ENCODE measurements at regions not wholly inside any gene's neighbourhood (a gene's known extent, or its start where the extent isn't known, plus 50 kb on each side); places are given as distances from the start of the nearest gene placed in this dataset.

GRCh38 chr6:95784019-95784418 lies 206.7 kb downstream of the MANEA start:
- no peak for DNase-seq

DNA sequence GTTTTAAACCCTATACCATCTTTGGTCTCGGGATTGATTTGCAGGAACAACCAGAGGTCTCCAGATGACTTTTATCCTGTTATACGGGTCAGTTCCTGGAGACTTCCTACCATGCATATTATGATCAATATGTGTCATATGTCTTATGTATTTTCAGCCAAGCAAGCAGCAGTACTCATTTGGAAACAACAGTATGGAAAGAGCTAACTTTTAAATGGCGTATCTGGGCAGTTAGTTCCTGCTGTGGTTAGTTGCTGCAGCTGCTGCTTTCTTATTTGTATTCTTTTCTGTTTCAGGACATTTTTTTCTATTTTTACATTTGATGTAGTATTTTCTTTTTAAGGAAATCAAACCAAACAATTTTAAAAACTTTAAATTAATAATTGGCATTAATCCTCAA lies 207.5 kb downstream of the MANEA start:
- DNase-seq, result no peak

DNA sequence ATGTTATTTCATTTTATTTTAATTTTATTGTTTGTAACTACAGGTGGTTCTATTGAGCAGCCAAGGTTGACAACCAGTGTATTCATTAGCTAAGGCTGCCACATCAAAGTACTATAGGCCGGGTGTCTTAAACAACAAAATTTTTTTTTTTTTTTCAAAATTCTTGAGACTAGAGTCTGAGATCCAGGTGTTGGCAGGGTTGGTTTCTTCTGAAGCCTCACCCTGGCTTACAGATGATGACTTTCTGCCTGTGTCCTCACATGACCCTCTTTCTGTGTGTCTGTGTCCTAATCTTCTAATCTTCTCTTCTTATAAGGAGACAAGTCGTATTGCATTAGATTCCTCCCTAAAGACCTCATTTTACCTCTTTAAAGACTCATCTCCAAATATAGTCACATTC lies 208.4 kb downstream of the MANEA start:
- DNase-seq, result no peak

GRCh38 chr6:95786802-95787201 lies 209.5 kb downstream of the MANEA start:
- no peak for DNase-seq

GRCh38 chr6:95790787-95791186 lies 213.5 kb downstream of the MANEA start:
- DNase-seq, result no peak

DNA sequence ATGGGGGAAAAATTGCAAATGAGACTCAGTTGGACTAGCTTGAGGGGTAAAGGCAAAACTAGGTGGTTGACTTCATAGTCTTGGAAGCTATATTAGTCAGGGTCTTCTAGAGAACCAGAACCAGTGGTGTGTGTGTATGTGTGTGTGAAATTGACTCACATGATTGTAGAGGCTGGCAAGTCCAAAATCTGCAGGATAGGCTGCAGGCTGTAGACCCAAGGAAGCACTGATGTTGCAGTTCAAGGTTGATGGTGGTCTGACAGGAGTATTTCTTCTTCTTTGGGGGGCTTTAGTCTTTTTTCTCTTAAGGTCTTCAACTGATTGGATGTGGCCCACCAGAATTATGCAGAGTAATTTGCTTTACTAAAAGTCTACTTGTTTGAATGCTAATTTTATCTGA lies 217.4 kb downstream of the MANEA start:
- DNase-seq, result no peak

- DNase-seq, result no peak
Measured at GRCh38 chr6:95795927-95796326, 218.6 kb downstream of the MANEA start.

- no peak for DNase-seq
Measured at GRCh38 chr6:95797054-95797453, 218.7 kb upstream of the FUT9 start.

DNA sequence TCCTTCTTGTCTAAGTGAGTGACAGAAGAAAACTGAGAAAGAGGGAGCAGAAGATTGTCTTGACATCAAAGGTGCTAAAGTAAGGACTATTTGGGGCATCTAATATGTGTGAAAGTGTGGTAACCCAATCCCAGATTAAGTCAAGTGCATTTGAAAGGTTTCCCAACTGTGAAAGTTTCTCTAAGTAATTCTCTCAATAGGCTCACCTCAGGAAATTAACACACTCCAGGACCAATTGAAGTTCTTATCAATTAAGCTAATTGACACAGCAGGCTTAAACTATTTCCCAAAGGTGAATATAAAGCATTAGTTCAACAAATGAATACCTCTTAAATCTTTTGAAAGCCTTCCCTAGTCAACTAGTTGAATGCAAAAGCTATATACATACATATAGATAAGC lies 212.8 kb upstream of the FUT9 start:
- no peak for DNase-seq

GRCh38 chr6:95803889-95804288 lies 211.9 kb upstream of the FUT9 start:
- DNase-seq, result no peak

GRCh38 chr6:95804847-95805541 lies 210.8 kb upstream of the FUT9 start:
- DNase-seq, result no peak

GRCh38 chr6:95805699-95806098 lies 210.1 kb upstream of the FUT9 start:
- DNase-seq, result no peak

DNA sequence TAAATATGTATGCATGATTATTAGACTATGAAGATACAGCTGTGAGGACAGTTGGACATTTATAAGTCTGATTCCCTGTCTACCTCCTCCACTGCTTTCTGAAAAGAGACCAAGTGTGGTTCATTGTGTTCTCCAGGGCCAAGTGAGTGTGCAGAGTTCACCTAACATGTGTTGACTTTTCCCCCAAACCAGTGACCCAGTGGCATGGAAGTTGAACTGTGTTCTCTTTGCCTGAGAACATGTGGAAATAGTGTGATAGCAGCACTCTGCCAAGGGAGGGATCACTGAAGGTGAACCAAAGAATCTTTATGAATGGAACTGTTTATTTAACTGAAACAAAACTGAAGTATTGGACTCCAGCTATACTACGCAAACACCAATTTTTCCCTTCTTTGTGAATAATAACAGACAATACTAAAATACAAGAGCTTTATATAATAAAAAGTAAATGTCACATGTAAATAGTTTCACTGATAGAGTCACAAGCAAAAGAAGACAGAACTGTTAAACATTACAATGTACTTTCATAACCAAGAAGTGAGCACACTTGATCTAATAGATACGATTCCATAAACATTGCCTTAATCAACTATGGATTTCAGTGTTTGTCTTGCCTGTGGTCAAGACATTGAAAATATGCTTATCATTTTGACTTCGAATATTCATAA lies 200.3 kb upstream of the FUT9 start:
- no peak for DNase-seq

DNA sequence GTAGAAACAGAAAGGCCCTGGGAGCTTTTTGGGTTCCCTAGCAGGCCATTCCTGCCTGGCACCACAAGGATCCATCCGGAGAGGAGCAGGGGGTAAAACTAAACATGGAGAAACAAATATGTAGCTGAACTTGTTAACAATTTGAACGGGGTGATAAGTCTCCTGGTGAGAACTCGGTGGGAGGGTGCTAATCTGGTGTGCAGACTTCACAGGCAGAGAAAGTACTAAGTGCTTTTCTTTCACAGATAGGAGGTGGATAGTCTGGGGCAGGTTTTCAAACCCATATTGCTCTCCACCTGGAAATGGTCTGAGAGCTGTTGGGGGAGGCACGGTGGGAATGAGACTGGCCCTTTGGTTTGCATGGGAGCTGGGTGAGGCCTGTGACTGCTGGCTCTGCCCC lies 196.3 kb upstream of the FUT9 start:
- no peak for DNase-seq

GRCh38 chr6:95819939-95820338 lies 195.8 kb upstream of the FUT9 start:
- DNase-seq, result no peak

DNA sequence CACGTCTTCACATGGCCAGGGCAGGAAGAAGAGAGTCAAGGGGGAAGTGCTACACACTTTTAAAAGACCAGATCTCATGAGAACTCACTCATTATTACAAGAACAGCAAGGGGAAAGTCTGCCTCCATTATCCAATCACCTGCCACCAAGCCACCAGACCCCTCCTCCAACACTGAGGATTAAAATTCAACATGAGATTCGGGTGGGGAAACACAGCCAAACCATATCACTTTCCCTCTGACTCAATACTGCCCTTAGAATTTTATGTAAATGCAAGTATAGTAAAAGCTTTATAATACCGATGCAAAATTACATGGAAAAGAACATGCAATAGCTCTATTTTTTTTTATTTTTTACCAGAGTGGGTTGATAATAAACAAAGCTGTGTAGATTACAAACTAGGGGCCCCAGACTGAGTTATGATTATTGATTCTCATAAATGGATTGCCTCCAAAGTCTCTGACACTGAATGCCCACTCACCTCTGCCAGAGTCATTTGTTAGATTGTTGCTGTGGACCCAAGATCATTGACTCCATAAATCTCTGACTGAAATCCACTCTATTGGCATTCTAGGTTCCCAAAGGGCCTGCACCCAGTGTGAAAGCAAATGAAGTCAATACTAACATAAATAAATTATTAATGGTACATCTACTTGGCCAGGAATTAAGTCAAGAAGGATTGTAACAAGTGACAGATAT lies 184.8 kb upstream of the FUT9 start:
- no peak for DNase-seq

DNA sequence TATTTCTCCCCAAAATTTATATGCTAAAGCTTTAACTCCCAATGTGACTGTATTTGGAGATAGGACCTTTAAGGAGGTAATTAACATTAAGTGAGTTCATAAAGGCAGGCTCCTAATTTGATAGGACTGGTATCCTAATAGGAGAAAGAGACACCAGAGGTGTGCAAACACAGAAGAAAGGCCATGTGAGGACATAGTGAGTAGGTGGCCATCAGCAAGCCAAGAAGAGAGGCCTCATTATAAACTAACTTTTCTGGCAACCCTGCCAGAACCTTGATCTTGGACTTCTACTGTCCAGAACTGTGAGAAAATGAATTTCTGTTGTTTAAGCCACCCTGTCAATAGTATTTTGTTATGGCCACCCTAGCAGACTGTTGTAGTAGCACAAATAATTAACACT lies 177.9 kb upstream of the FUT9 start:
- no peak for DNase-seq

- no peak for DNase-seq
Measured at GRCh38 chr6:95841560-95841959, 174.2 kb upstream of the FUT9 start.

- no peak for DNase-seq
Measured at GRCh38 chr6:95846652-95847051, 169.1 kb upstream of the FUT9 start.

DNA sequence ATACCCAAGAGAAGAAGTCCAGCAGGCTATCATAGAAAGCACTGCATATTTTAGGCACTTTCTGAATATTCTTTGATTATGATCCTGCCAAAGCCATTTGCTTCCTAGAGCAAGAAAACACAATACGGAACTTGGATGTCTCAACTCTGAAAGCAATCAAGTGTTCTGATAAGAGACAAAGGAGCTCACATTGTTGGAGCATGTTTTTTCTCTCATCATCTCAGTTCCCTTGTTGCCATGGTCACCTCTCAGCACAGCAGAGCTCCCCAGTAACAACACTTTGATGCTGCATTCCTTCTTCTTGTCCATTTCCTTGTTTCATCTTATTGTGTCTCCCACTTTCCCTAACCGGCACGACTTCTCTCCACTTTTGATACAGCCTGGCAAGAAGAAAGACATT lies 168.7 kb upstream of the FUT9 start:
- DNase-seq, result no peak

DNA sequence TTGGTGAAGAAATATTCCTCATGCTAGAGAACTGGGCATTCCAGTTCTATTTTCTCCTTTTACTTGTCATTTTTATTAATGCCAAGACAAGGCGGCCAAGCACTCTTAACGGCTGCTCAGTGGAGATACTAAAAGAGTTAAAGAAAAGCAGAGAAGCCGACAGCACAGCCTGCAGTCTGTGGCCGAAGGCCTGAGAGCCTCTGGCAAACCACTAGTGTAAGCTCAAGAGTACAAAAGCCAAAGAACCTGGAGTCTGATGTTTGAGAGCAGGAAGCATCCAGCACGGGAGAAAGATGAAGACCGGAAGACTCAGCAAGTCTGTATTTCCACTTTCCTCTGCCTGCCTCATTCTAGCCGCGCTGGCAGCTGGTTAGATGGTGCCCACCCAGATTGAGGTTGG lies 167.1 kb upstream of the FUT9 start:
- peak in 1 of 2 donors; percentile 16 for DNase-seq

DNA sequence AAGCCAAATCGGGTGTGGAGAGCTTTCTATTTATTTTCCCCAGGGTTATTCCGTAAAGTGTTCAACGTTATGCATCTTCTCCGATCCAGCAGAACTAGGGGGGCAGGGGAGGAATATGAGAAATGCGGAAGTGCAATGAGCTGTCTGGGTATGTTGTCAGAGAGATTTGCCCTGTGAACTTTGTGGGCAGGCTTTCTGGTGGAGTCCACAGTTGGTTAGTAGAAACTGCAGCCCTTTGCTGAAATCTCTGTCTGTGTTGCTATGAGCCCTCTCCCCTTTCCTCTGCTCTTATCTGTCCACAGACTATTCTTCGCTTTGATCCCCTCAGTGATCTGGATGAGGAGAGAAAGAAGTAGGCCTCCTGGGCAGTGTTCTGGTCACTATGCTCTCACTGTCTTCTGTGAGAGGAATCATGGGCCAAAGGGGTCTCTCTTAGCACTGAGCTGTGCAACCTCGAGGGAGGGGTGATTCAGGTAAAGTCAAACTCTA lies 158.9 kb upstream of the FUT9 start:
- DNase-seq, result no peak

DNA sequence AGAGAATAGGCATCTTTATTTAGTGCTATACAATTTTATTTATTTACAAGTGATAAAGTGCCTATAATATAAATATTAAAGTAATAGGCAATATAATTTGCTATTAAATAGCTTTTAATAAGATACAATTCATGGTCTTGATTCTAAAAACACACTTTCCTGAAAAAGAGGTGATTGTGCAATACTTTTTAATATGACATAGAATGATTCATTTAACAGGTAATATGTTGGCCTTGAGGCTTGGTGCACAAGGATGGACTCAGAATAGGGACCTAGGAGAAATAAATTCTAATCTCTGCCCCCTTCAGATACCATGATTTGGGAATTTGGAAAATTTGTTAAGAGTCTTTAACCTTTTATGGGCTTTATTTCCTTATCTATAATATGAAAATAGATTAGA lies 149.9 kb upstream of the FUT9 start:
- DNase-seq, result no peak

GRCh38 chr6:95866732-95867131 lies 149.0 kb upstream of the FUT9 start:
- no peak for DNase-seq
